Ovary (tissue), 3 donors: ENCODE measurements at regions not wholly inside any gene's neighbourhood (a gene's known extent, or its start where the extent isn't known, plus 50 kb on each side); places are given as distances from the start of the nearest gene placed in this dataset.

Experiments
- POLR2A ChIP-seq: fragments of 450-650 bp; IDR thresholded peaks from one replicate; pipeline ENCODE4 v1.6.1; 2017; ENCODE audit warnings: antibody characterized with exemption, mild to moderate bottlenecking, moderate library complexity
- TF ChIP-seq, protein P1 (sequence below), 3 donors: fragments of 450-650 bp in 2 of 3; fragments of 200-600 bp in 1 of 3; IDR thresholded peaks; one replicate each; pipeline versions ENCODE4 v1.5.1 to v1.8.0; 2016 to 2022; ENCODE audit warnings: antibody characterized with exemption in 3 of 3, mild to moderate bottlenecking in 1 of 3
- donor health status: DM: no; HTN: no; CAD: no.

DNA sequence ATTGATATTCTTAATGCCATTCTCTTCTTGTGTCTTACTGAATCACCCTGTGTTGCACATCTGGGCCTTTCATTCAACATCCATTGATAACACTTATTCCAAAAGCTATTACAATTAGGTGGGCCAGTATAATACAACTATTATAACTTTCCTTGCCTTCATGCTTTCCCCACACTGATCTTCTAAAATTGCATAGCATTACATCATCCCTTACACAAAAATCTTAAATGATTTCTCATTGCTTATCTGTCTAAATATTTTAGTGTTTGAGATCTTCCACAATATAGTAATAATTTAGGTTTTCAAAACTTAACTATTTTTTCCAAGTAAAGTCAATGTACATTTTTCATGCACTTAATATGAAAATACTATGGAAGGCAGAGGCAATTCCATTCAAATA, 1634.1 kb downstream of the PLA2G4A start:
- TF ChIP-seq POLR2A, result no peak
- TF ChIP-seq, protein P1, sequence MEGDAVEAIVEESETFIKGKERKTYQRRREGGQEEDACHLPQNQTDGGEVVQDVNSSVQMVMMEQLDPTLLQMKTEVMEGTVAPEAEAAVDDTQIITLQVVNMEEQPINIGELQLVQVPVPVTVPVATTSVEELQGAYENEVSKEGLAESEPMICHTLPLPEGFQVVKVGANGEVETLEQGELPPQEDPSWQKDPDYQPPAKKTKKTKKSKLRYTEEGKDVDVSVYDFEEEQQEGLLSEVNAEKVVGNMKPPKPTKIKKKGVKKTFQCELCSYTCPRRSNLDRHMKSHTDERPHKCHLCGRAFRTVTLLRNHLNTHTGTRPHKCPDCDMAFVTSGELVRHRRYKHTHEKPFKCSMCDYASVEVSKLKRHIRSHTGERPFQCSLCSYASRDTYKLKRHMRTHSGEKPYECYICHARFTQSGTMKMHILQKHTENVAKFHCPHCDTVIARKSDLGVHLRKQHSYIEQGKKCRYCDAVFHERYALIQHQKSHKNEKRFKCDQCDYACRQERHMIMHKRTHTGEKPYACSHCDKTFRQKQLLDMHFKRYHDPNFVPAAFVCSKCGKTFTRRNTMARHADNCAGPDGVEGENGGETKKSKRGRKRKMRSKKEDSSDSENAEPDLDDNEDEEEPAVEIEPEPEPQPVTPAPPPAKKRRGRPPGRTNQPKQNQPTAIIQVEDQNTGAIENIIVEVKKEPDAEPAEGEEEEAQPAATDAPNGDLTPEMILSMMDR (IDR thresholded peaks at IDR 0.05), result no peak
